ENCODE measurements at regions not wholly inside any gene's neighbourhood (a gene's known extent, or its start where the extent isn't known, plus 50 kb on each side); places are given as distances from the start of the nearest gene placed in this dataset.

- DNase-seq, result no peak
Measured at GRCh38 chr1:201589186-201589585, 50.3 kb downstream of the NAV1 start.

DNA sequence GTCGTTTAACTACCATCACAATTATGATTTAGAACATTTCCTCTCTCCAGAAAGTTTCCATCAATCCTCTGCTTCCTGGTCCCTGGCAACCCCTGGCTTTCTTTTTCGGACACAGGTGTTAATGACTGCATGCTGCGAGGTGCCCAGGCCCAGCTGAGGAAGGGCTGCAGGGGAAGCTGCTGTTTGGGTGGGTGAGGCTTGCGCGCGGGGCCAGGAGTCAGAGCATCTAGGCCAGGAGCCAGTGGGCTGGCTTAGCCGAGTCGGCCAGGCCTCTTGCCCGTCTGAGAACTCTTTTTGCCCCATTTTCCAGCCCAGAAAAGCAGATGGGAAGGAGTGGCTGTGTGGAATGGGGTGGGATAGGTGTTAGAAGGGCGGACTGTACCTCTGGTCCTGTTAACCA is 51.5 kb downstream of the NAV1 start:
- DNase-seq, result no peak

DNA sequence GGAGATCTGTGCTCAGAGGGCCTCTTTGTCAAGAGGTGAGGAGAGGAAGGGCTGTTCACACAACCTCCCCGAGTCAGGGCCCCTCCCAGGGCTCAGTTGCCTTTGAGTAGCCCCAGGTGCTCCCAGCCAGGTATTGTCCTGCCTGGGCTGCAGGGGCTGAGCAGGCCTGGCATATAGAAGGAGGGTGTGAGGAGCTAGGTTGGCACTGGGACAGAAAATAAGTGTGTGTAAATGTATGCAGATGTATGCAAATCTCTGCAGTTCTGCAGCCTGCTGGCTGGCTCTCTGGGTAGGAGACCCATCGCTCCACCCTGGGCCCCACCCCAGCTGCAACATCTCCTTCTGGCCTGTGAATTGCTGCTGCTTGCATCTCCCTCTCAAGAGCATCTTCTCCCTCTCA is 52.4 kb downstream of the NAV1 start:
- DNase-seq, result no peak

DNA sequence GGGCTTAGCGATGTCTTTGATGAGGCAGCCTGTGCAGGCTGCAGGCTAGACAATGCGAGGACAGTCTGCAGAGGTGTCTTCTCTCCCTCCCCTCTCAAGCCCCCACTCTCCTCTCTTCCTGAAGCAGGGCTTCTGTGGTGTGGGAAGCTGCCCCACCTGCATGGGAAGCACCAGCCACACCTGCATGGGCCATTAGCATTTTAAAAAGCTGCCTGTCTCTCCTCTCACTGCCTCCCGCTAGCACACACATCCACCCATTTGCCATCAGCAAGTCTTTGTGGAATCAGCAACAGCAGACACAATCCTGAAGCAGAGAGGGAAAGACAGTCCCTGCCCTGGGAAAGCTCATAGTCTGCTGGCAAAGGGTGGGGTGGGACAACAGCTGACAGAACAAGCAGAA is 53.1 kb downstream of the NAV1 start:
- no peak for DNase-seq

DNA sequence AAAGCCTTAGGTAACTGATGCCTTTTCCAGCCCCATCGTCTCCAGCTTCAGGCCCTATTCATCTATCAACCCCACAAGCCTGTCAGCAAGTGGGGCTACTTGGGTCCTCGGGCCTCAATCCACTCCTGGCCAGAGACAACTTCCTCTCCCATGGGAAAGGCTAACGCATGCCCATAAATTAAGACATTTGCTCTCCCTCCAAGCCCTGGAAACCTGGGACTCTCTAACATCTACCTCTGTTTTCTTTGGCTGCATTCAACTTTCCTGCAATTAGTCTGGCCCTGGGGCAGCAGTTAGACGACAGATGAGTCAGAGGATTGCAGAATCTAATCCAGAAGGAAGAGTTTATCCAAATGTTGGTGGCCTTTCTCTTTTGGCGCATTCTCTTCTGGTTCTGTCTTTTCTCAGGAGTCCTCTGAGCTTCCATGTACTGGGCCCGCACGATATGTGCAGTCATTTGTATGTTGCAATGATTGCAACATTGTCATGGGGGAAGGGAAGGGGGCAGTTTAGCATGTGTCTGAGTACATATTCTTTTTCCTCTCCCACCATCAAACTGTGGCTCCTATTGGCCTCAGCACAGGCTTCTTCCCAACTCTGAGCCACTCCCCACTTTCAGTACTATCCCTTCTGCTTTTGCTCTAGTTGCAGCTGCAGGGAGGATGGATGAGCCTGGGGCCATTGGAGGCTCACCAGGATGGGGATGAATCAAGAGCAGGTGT is 54.4 kb downstream of the NAV1 start:
- peak; percentile 81 for DNase-seq

GRCh38 chr1:201594575-201595245 is 55.8 kb downstream of the NAV1 start:
- peak; percentile 42 for DNase-seq

DNA sequence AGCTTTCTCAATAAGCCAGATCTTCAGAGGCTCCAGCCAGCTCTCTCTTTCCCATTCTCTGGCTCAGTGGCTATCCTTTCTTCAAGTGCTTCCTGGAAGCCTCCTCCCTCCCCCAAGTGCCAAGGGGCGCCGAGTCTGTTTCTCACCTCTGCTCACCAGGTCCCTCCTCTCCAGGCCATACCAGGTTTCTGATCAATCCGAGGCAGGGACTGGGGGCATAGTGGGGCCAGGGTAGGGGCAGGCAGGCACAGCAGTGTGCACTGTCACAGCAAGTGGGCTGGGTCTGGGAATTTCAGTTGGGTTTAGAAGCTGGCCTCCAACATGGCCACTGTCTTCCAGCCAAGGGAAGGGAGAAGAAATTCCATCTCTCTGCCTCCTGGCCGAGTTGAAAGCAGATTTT is 56.5 kb downstream of the NAV1 start:
- no peak for DNase-seq

GRCh38 chr1:201596101-201596868 is 57.4 kb downstream of the NAV1 start:
- DNase-seq, result no peak

DNA sequence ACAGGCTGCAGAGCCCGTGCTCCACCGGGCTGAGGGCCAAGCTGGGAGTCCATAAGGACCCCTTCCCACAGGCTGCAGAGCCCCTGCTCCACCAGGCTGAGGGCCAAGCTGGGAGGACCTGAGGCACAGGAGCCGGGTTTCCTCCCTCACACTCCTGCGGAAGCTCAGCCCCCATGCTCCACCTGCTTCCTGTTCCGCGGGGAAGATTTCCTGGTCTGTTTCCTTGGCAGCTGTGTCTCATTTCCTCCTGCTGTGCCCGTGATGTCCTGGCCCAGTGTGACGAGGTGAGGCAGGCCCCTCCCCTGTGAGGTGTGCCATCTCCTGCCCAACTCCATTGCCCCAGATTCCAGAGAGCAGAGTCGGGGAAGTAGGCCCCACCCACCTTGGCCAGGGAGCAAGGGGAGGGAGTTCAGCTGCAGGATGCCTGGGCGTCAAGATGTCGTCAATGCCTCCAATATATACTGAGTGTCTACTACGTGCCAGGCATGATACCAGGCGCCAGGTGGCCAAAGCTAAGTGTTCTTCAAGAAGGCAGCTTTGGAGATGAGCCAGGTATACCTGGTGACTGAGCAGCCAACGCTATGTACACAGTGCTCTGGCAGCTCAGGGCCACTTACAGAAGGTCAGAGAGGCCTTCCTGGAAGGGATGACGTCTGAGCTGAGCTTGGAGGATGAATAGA is 58.8 kb downstream of the NAV1 start:
- DNase-seq, result peak; percentile 93

- no peak for DNase-seq
Measured at GRCh38 chr1:201598396-201598795, 59.5 kb downstream of the NAV1 start.

- no peak for DNase-seq
Measured at GRCh38 chr1:201598973-201599372, 60.0 kb downstream of the NAV1 start.

- DNase-seq, result no peak
Measured at GRCh38 chr1:201599548-201599947, 60.6 kb downstream of the NAV1 start.

DNA sequence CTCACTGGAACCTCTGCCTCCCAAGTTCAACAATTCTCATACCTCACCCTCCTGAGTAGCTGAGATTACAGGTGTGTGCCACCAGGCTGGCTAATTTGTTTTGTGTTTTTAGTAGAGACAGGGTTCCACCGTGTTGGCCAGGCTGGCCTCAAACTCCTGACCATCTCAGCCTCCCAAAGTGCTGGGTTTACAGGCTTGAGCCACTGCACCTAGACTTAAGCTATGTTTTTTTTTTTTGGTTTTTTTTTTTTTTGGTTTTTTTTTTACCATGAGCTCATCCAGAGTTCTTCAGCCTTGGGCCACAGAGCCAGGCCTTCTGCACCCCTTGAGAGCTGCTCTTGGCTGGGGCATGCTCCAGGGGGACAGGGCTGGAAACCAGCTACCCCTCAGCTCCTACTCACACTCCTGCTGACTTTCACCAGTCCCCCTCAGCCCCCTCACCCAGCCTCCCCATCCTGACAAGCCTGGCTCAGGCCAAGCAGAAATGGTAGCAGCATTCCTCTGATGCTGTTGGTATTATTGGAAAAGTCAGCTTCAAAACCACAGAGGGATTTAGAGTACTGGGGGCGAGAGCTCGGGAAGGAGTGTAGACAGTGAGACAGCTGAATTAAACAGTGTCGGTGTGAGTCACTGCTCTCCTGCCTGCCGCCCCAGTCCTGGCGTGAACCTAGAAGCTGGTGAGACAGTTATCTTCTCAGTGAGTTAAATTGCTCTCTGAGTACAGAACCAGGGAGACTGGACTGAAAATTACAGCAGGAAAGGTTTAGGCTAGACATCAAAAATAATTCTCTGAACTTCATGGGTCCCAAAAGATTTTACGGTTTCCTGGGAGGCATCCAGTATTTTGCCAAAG is 63.7 kb downstream of the NAV1 start:
- peak; percentile 73 for DNase-seq

DNA sequence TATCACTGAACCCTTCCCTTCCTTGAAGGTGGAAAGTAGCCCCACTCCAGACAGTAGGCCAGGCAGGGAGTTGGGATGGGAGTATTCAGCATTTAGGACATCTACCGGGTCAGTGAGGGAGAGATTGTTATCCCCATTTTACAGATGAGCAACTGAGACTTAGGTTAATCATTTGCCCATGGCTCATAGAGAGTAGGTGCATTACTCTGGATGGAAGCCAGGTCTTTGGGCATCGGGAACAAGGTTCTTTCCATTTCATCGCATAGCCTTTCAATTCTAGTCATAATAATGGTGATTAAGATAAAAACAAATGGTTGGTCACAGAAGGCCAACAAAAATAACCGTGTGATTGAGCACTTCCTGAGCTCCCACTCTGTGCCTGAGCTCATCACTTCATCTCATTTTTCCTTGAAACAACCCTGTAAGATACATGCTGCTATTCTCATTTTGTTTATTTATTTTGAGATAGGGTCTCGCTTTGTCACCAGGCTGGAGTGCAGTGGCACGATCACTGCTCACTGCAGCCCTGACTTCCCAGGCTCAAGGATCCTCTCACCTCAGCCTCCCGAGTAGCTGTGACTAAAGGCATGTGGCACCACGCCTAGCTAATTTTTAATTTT is 64.8 kb downstream of the NAV1 start:
- peak; percentile 64 for DNase-seq

DNA sequence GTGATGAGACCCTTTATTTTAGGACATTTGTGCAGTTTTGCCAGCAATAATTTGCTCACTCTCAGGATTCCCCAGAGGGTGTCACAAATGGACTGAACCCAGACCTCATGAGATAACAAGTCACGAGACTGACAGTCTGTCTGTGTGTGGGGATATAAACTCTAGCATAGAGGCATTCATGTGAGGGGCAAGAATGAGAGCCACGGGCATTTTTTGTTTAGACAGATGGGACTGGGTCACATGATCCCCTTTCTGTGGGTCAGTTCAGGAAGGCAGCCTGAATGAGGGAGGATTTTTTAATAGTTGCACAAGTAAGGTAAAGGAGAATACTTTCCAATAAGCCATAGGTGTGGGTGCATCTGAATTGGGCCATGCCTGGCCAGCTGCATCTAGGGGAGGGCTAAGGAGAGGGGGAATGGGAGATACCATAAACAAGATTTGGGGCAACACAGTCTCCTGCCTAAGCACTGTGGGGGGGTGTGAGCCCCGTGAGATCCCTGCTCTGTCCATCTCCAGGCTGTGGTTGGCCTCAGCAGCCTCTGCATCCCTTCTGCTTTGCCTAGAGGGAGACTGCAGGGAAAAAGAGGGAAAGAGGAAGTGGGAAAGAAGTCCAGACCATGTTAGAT is 66.6 kb downstream of the NAV1 start:
- no peak for DNase-seq

DNA sequence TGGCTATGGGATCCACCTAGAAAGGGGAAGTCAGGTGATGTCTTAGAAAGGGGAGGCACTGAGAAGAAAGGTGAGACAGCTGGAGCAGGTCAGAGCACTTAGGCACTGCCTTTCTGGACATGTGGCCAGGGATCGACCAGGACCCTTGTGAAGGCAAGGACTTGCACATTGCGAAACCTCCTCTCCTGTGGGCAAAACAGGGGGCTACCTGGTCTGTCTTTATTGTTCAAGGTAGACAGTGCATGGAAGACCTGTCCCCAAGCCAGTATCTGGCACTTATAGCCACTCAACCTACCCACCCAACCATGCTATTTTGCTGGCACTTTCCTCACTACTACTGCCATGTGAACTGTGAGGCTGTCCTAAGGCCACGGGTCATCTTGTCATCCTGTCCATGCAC is 67.2 kb downstream of the NAV1 start:
- DNase-seq, result no peak

DNA sequence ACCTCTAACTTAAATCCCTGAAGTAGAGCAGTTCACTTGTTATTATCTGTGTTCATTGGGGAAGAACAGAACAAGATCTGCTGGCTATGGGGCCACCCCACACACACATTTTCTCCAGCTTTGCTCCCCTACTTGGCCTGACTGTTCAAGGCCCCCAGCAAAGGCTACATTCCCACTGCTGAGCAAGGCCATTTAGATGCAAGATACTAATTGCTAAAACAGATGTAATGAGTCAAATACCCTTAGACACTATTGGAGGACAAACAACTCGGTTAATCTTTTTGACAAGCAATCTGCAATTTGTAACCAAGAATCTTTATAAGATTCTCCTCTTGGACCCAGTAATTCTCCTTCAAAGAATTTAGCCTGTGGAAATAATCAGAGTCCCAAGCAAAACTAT is 67.7 kb downstream of the NAV1 start:
- DNase-seq, result no peak

DNA sequence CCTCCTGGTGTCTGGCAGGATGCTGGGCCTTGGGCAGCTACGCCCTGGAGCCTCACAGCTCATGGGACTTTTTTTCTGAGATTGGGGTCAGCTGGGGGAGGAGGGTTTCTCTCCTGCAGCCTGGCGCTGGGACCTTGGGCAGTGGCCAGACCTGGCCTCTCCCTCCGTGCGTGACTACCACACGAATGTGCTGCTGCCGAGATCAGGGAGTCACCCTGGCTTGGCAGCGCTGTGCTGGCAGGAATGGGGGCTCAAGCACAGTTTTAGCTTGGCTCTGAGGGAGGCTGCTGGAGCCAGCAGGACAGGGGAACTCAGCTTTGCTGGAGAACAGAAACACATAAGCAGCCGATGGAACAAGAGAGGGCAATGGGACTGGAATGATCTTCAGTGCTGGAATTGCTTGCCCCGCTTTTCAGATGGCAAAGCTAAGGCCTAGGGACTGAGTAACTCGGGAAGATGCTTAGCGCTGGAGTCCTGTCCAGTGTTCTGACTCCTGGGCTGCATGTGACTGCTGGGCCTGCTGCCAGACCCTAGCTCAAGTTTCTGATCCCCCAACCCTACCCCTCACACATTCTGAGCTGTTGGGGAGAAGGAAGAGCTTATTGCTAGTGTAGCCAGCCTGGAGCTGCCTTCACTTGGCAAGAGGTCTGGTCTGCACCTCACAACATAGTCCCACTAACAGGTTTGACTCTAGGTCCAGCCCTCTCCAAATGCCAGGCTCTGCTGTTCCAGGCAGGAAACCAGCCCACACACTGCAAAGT is 69.9 kb downstream of the NAV1 start:
- DNase-seq, result peak; percentile 34

DNA sequence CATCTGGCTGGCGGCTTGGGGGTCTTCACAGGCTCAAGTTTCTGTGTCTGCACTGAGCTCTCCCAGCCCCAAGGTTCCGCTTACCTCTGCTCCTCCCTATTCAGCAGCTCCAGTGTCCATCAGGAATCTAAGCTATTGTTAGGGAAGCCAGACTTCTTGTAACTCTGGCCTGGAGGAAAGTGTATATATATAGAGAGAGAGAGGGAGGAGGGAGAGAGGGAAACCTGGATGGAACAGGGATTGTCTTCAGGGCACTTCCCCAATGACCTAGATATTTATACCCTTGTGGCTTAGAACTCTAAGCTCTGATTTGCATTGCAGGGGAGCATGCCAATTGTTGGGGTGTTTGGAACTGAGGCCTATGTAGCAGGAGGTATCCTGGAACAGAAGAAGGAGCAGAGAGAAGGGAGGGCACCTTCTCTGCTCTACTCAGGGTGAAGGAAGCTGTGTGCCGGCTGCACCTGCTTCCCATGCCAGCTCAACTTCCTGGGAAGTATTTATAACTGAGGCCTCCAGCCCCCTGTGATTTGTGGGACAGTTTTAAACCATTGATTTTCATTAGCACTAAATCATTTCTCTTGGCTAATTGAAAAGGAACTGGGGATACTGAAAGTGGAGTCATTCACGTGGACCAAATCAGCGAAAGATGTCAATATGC is 70.9 kb downstream of the NAV1 start:
- peak; percentile 59 for DNase-seq

GRCh38 chr1:201610858-201611257 is 71.9 kb downstream of the NAV1 start:
- no peak for DNase-seq
